ENCODE measurements at regions not wholly inside any gene's neighbourhood (a gene's known extent, or its start where the extent isn't known, plus 50 kb on each side); places are given as distances from the start of the nearest gene placed in this dataset.

- H3K27me3 ChIP-seq (ENCODE audit: insufficient read depth, low read length), result no peaks in the 10 kb centered on the region
- peaks cover 0 to 7% of the 10 kb centered on the region in 2 experiments for H3K4me1 ChIP-seq (ENCODE audit: control insufficient read depth in 1 of 2, insufficient read depth in 2 of 2, low read length in 2 of 2)
- H3K14ac ChIP-seq (ENCODE audit: low read length), result no peak overlapping the region
- H2AFZ ChIP-seq (ENCODE audit: insufficient read depth, low read length, poor library complexity), result no peak overlapping the region
- no peaks in the 10 kb centered on the region for H3K36me3 ChIP-seq (ENCODE audit: control insufficient read depth in 1 of 2, insufficient read depth in 2 of 2, low read length in 2 of 2)
- no peak overlapping the region for H2BK5ac ChIP-seq (ENCODE audit: low read depth, low read length, poor library complexity)
- no peak overlapping the region for H3K9ac ChIP-seq (ENCODE audit: low read length)
- H3K4me2 ChIP-seq (ENCODE audit: low read length), result no peak overlapping the region
- no peak overlapping the region for H3K4ac ChIP-seq (ENCODE audit: low read depth, low read length)
- H3K23ac ChIP-seq (ENCODE audit: low read length), result no peak overlapping the region
- no peak overlapping the region for H2BK12ac ChIP-seq (ENCODE audit: low read length)
- no peak overlapping the region for H2AK5ac ChIP-seq (ENCODE audit: low read length)
- no peak overlapping the region for H3K27ac ChIP-seq (ENCODE audit: low read depth, low read length)
- H4K8ac ChIP-seq (ENCODE audit: low read depth, low read length), result no peak overlapping the region
- no peak overlapping the region for H3K18ac ChIP-seq (ENCODE audit: low read length)
- peaks cover 1% of the 10 kb centered on the region for H3K79me1 ChIP-seq (ENCODE audit: low read length)
- peaks cover 4% of the 10 kb centered on the region for H3K9me3 ChIP-seq (ENCODE audit: insufficient read depth, low read depth, low read length)
- no peak overlapping the region for H2BK120ac ChIP-seq (ENCODE audit: insufficient read depth, low read length, poor library complexity)
- H3K4me3 ChIP-seq (ENCODE audit: low read depth, low read length), result no peak overlapping the region
- no CpG with 5 or more reads among the region's 2 CpGs for WGBS (ENCODE audit: extremely low coverage, insufficient coverage, insufficient read length)
- H4K91ac ChIP-seq (ENCODE audit: low read depth, low read length), result no peak overlapping the region
- H3K79me2 ChIP-seq (ENCODE audit: control insufficient read depth, insufficient read depth, low read length, poor library complexity), result no peaks in the 10 kb centered on the region
- H4K12ac ChIP-seq (ENCODE audit: low read depth, low read length), result no peak overlapping the region
- DNase-seq, result no peak
Measured at GRCh38 chr9:89888233-89888632, 283.4 kb downstream of the GADD45G start.

GRCh38 chr9:89888677-89889076 is 283.9 kb downstream of the GADD45G start:
- Histone ChIP-seq H4K8ac (ENCODE audit: low read depth, low read length) (no peak overlapping the region), H3K4me2 (ENCODE audit: low read length) (no peak overlapping the region), H3K27me3 (ENCODE audit: insufficient read depth, low read length) (no peaks in the 10 kb centered on the region), H3K4ac (ENCODE audit: low read depth, low read length) (no peak overlapping the region), H4K12ac (ENCODE audit: low read depth, low read length) (no peak overlapping the region), H3K9me3 (ENCODE audit: insufficient read depth, low read depth, low read length) (peaks cover 4% of the 10 kb centered on the region), H2BK5ac (ENCODE audit: low read depth, low read length, poor library complexity) (no peak overlapping the region), H2BK120ac (ENCODE audit: insufficient read depth, low read length, poor library complexity) (no peak overlapping the region), H3K9ac (ENCODE audit: low read length) (no peak overlapping the region), H2AFZ (ENCODE audit: insufficient read depth, low read length, poor library complexity) (no peak overlapping the region), H3K23ac (ENCODE audit: low read length) (no peak overlapping the region), H2AK5ac (ENCODE audit: low read length) (no peak overlapping the region), H3K4me1 (ENCODE audit: control insufficient read depth in 1 of 2, insufficient read depth in 2 of 2, low read length in 2 of 2) (peaks cover 0 to 7% of the 10 kb centered on the region in 2 experiments), H2BK12ac (ENCODE audit: low read length) (no peak overlapping the region), H3K79me2 (ENCODE audit: control insufficient read depth, insufficient read depth, low read length, poor library complexity) (no peaks in the 10 kb centered on the region), H3K36me3 (ENCODE audit: control insufficient read depth in 1 of 2, insufficient read depth in 2 of 2, low read length in 2 of 2) (no peaks in the 10 kb centered on the region), H3K27ac (ENCODE audit: low read depth, low read length) (no peak overlapping the region), H3K4me3 (ENCODE audit: low read depth, low read length) (no peak overlapping the region), H3K14ac (ENCODE audit: low read length) (no peak overlapping the region), H3K18ac (ENCODE audit: low read length) (no peak overlapping the region), H3K79me1 (ENCODE audit: low read length) (peaks cover 1% of the 10 kb centered on the region), H4K91ac (ENCODE audit: low read depth, low read length) (no peak overlapping the region)
- DNase-seq, result no peak
- no CpG with 5 or more reads among the region's 3 CpGs for WGBS (ENCODE audit: extremely low coverage, insufficient coverage, insufficient read length)

GRCh38 chr9:89889865-89890264 is 285.1 kb downstream of the GADD45G start:
- peaks cover 1% of the 10 kb centered on the region for H3K79me1 ChIP-seq (ENCODE audit: low read length)
- no peak overlapping the region for H3K4ac ChIP-seq (ENCODE audit: low read depth, low read length)
- H3K4me3 ChIP-seq (ENCODE audit: low read depth, low read length), result no peak overlapping the region
- H3K79me2 ChIP-seq (ENCODE audit: control insufficient read depth, insufficient read depth, low read length, poor library complexity), result no peaks in the 10 kb centered on the region
- H3K27ac ChIP-seq (ENCODE audit: low read depth, low read length), result no peak overlapping the region
- no peak overlapping the region for H3K9ac ChIP-seq (ENCODE audit: low read length)
- H2BK12ac ChIP-seq (ENCODE audit: low read length), result no peak overlapping the region
- H3K18ac ChIP-seq (ENCODE audit: low read length), result no peak overlapping the region
- H2AK5ac ChIP-seq (ENCODE audit: low read length), result no peak overlapping the region
- no CpG with 5 or more reads among the region's 5 CpGs for WGBS (ENCODE audit: extremely low coverage, insufficient coverage, insufficient read length)
- no peak overlapping the region for H2BK5ac ChIP-seq (ENCODE audit: low read depth, low read length, poor library complexity)
- no peak overlapping the region for H4K91ac ChIP-seq (ENCODE audit: low read depth, low read length)
- H2BK120ac ChIP-seq (ENCODE audit: insufficient read depth, low read length, poor library complexity), result no peak overlapping the region
- no peak overlapping the region for H4K12ac ChIP-seq (ENCODE audit: low read depth, low read length)
- no peak overlapping the region for H4K8ac ChIP-seq (ENCODE audit: low read depth, low read length)
- no peak overlapping the region for H2AFZ ChIP-seq (ENCODE audit: insufficient read depth, low read length, poor library complexity)
- H3K23ac ChIP-seq (ENCODE audit: low read length), result no peak overlapping the region
- H3K9me3 ChIP-seq (ENCODE audit: insufficient read depth, low read depth, low read length), result peaks cover 4% of the 10 kb centered on the region
- no peak for DNase-seq
- no peak overlapping the region for H3K4me2 ChIP-seq (ENCODE audit: low read length)
- H3K27me3 ChIP-seq (ENCODE audit: insufficient read depth, low read length), result no peaks in the 10 kb centered on the region
- H3K14ac ChIP-seq (ENCODE audit: low read length), result no peak overlapping the region
- peaks cover 0 to 7% of the 10 kb centered on the region in 2 experiments for H3K4me1 ChIP-seq (ENCODE audit: control insufficient read depth in 1 of 2, insufficient read depth in 2 of 2, low read length in 2 of 2)
- H3K36me3 ChIP-seq (ENCODE audit: control insufficient read depth in 1 of 2, insufficient read depth in 2 of 2, low read length in 2 of 2), result no peaks in the 10 kb centered on the region

- no CpG with 5 or more reads among the region's 14 CpGs for WGBS (ENCODE audit: extremely low coverage, insufficient coverage, insufficient read length)
- Histone ChIP-seq H3K4me3 (ENCODE audit: low read depth, low read length) (no peak overlapping the region), H3K36me3 (ENCODE audit: control insufficient read depth in 1 of 2, insufficient read depth in 2 of 2, low read length in 2 of 2) (no peaks in the 10 kb centered on the region), H3K27ac (ENCODE audit: low read depth, low read length) (no peak overlapping the region), H3K23ac (ENCODE audit: low read length) (no peak overlapping the region), H3K4me2 (ENCODE audit: low read length) (no peak overlapping the region), H3K4ac (ENCODE audit: low read depth, low read length) (no peak overlapping the region), H3K18ac (ENCODE audit: low read length) (no peak overlapping the region), H3K4me1 (ENCODE audit: control insufficient read depth in 1 of 2, insufficient read depth in 2 of 2, low read length in 2 of 2) (peaks cover 0 to 7% of the 10 kb centered on the region in 2 experiments), H4K8ac (ENCODE audit: low read depth, low read length) (no peak overlapping the region), H2BK120ac (ENCODE audit: insufficient read depth, low read length, poor library complexity) (no peak overlapping the region), H4K91ac (ENCODE audit: low read depth, low read length) (no peak overlapping the region), H2BK5ac (ENCODE audit: low read depth, low read length, poor library complexity) (no peak overlapping the region), H3K9me3 (ENCODE audit: insufficient read depth, low read depth, low read length) (peaks cover 4% of the 10 kb centered on the region), H3K9ac (ENCODE audit: low read length) (no peak overlapping the region), H3K14ac (ENCODE audit: low read length) (no peak overlapping the region), H2AK5ac (ENCODE audit: low read length) (no peak overlapping the region), H3K79me1 (ENCODE audit: low read length) (no peaks in the 10 kb centered on the region), H3K79me2 (ENCODE audit: control insufficient read depth, insufficient read depth, low read length, poor library complexity) (no peaks in the 10 kb centered on the region), H3K27me3 (ENCODE audit: insufficient read depth, low read length) (no peaks in the 10 kb centered on the region), H2AFZ (ENCODE audit: insufficient read depth, low read length, poor library complexity) (no peak overlapping the region), H4K12ac (ENCODE audit: low read depth, low read length) (no peak overlapping the region), H2BK12ac (ENCODE audit: low read length) (no peak overlapping the region)
- no peak for DNase-seq
Measured at GRCh38 chr9:89890326-89890980, 285.6 kb downstream of the GADD45G start.
